Heart left ventricle (tissue), 13 donors: ENCODE measurements at regions not wholly inside any gene's neighbourhood (a gene's known extent, or its start where the extent isn't known, plus 50 kb on each side); places are given as distances from the start of the nearest gene placed in this dataset.

Source experiments
- CTCF ChIP-seq, 12 donors: fragments of 200-600 bp; sonication (generic) in 4 of 12; IDR thresholded peaks; one replicate each; pipeline versions ENCODE4 v1.5.0 to v1.8.0; 2018 to 2022; ENCODE audit warnings: antibody characterized with exemption in 12 of 12, mild to moderate bottlenecking in 5 of 12
- POLR2A ChIP-seq, 2 donors: fragments of 450-650 bp; IDR thresholded peaks; one replicate each; pipeline ENCODE4 v1.6.1; 2017; ENCODE audit warnings: antibody characterized with exemption in 2 of 2, mild to moderate bottlenecking in 2 of 2, moderate library complexity in 2 of 2
- donor health status: ischemic (EF 13 %, LVEDD 7.1; RV severe dilation, severe dysfunction).
- donor health status: DM: no; HTN: yes; CAD: no.
- donor health status: DM: no; HTN: no; CAD: no.
- donor health status: ischemic (EF 25% LVEDD 6.9; RV normal size, moderate dysfunction).
- donor health status: ischemic (EF 25% LVEDD 5.7; RV mildly dilated, moderate dysfunction).
- donor health status: ischemic (EF 35%, LVEDD 5.7; RV mildly dilated, moderate dysfunction).
- donor health status: nonischemic (EF 11% LVEDD 7.7; RV severe dilation, severe dysfunction).
- donor health status: DM: yes; HTN: yes; CAD: no.
- donor health status: PGD.
- donor health status: ischemic (EF 29% LVEDD 5.4; RV normal size, mild dysfunction).
- donor health status: nonischemic (EF 23%, LVEDD 6.1; RV moderate dilation, normal function).

DNA sequence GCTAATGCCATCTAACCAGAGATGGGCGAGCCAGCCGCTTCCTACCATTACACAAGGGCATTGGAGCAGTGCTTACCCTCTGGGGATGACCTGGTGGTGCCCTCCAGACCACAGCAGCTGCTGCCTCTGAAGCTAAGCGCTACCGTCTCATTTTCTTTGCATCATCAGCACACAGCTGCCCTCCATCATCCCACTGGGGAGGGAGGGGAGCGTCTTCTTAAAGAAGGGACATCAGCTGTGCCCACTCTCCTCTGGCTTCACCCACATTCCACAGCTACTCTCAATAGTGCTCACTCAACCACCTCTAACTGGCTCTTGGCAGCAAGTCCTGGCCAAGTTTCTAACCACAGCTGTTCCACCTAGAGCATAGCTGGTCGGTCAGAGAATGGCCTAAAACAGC is 503.4 kb downstream of the NFIB start:
- TF ChIP-seq CTCF (IDR thresholded peaks at IDR 0.05) (no peak), POLR2A (IDR thresholded peaks at IDR 0.05) (no peak)
